ENCODE measurements at regions not wholly inside any gene's neighbourhood (a gene's known extent, or its start where the extent isn't known, plus 50 kb on each side); places are given as distances from the start of the nearest gene placed in this dataset.

- TF ChIP-seq JUN (IDR thresholded peaks at IDR 0.05) (no peak), RAD21 (conservative IDR thresholded peaks at IDR 0.05 in 1 of 2, IDR thresholded peaks at IDR 0.05 in 1 of 2) (no peak), BCL3 (IDR thresholded peaks at IDR 0.05) (no peak), POLR2A (IDR thresholded peaks at IDR 0.05; ENCODE audit: low read length) (no peak), ZSCAN20 (CRISPR knock-in tag; IDR thresholded peaks at IDR 0.05) (no peak), MAZ (IDR thresholded peaks at IDR 0.05; ENCODE audit: borderline replicate concordance, low read depth, low read length) (no peak), PHF8 (IDR thresholded peaks at IDR 0.05; ENCODE audit: borderline replicate concordance, low read depth) (no peak), CTCF (IDR thresholded peaks at IDR 0.05) (no peak), SMC3 (IDR thresholded peaks at IDR 0.05) (no peak), EP300 (IDR thresholded peaks at IDR 0.05) (no peak), PBX3 (IDR thresholded peaks at IDR 0.05) (no peak), MAFK (IDR thresholded peaks at IDR 0.05; ENCODE audit: partially characterized antibody) (no peak), HDAC2 (IDR thresholded peaks at IDR 0.05) (no peak)
- TF ChIP-seq, protein P1, sequence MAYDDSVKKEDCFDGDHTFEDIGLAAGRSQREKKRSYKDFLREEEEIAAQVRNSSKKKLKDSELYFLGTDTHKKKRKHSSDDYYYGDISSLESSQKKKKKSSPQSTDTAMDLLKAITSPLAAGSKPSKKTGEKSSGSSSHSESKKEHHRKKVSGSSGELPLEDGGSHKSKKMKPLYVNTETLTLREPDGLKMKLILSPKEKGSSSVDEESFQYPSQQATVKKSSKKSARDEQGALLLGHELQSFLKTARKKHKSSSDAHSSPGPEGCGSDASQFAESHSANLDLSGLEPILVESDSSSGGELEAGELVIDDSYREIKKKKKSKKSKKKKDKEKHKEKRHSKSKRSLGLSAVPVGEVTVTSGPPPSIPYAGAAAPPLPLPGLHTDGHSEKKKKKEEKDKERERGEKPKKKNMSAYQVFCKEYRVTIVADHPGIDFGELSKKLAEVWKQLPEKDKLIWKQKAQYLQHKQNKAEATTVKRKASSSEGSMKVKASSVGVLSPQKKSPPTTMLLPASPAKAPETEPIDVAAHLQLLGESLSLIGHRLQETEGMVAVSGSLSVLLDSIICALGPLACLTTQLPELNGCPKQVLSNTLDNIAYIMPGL (CRISPR knock-in tag; IDR thresholded peaks at IDR 0.05; ENCODE audit: borderline replicate concordance), result no peak
Observed at GRCh38 chr6:156508126-156508525, 269.1 kb upstream of the ARID1B start.

Data from A549 (cell line).